ENCODE measurements at regions not wholly inside any gene's neighbourhood (a gene's known extent, or its start where the extent isn't known, plus 50 kb on each side); places are given as distances from the start of the nearest gene placed in this dataset.

GRCh38 chr3:72204452-72204851, 419.5 kb upstream of the PROK2 start:
- TF ChIP-seq CTCF (IDR thresholded peaks at IDR 0.05) (no peak), POLR2AphosphoS5 (IDR thresholded peaks at IDR 0.05) (no peak)

Measured in esophagus muscularis mucosa (tissue), 3 donors.